UCSD-AML1 (cell line): ENCODE measurements at regions not wholly inside any gene's neighbourhood (a gene's known extent, or its start where the extent isn't known, plus 50 kb on each side); places are given as distances from the start of the nearest gene placed in this dataset.

ENCODE experiments used
- DNase-seq: peaks from one replicate; lab custom pipeline; 2025; ENCODE audit not compliant: unreplicated experiment; lab: John Stamatoyannopoulos, UW

- no peak for DNase-seq
Measured at GRCh38 chr12:130016986-130017385, 113.2 kb upstream of the TMEM132D start.

GRCh38 chr12:130017591-130018449, 114.0 kb upstream of the TMEM132D start:
- DNase-seq = no peak

- no peak for DNase-seq
Measured at GRCh38 chr12:130018614-130019013, 114.8 kb upstream of the TMEM132D start.

- DNase-seq = peak; percentile 28
Measured at GRCh38 chr12:130026608-130027176, 122.9 kb upstream of the TMEM132D start.

GRCh38 chr12:130027798-130028197, 124.0 kb upstream of the TMEM132D start:
- no peak for DNase-seq

GRCh38 chr12:130029151-130029550, 125.3 kb upstream of the TMEM132D start:
- DNase-seq = no peak

- no peak for DNase-seq
Measured at GRCh38 chr12:130031041-130031440, 127.2 kb upstream of the TMEM132D start.

GRCh38 chr12:130031571-130032189, 127.9 kb upstream of the TMEM132D start:
- DNase-seq = peak; percentile 72

- DNase-seq = peak; percentile 78
Measured at GRCh38 chr12:130041983-130042812, 120.1 kb upstream of the FZD10 start.

GRCh38 chr12:130043685-130044406, 118.4 kb upstream of the FZD10 start:
- DNase-seq = no peak

- DNase-seq = no peak
Measured at GRCh38 chr12:130044991-130045621, 117.2 kb upstream of the FZD10 start.

- DNase-seq = no peak
Measured at GRCh38 chr12:130049666-130050065, 112.6 kb upstream of the FZD10 start.

GRCh38 chr12:130051900-130052299, 110.4 kb upstream of the FZD10 start:
- no peak for DNase-seq

GRCh38 chr12:130053651-130054069, 108.6 kb upstream of the FZD10 start:
- DNase-seq = no peak

- no peak for DNase-seq
Measured at GRCh38 chr12:130054803-130055202, 107.5 kb upstream of the FZD10 start.

- DNase-seq = no peak
Measured at GRCh38 chr12:130058926-130059472, 103.3 kb upstream of the FZD10 start.

GRCh38 chr12:130063866-130064265, 98.4 kb upstream of the FZD10 start:
- DNase-seq = no peak

GRCh38 chr12:130064999-130065398, 97.3 kb upstream of the FZD10 start:
- DNase-seq = no peak

- DNase-seq = no peak
Measured at GRCh38 chr12:130066742-130067141, 95.5 kb upstream of the FZD10 start.

- no peak for DNase-seq
Measured at GRCh38 chr12:130068741-130069140, 93.5 kb upstream of the FZD10 start.
